Calu3 (cell line): ENCODE measurements at regions not wholly inside any gene's neighbourhood (a gene's known extent, or its start where the extent isn't known, plus 50 kb on each side); places are given as distances from the start of the nearest gene placed in this dataset.

ENCODE experiments used
- BruUV-seq: library from RNA; stranded (reverse); fragments of 400-500 nt; replicated peaks from 2 replicates; lab custom pipeline; 2021; lab: Mats Ljungman, UMichigan
- CTCF ChIA-PET: fragments of 300-600 bp; sonication (Branson Sonifier 250); formaldehyde crosslinking; loops from one replicate; lab custom pipeline; 2022; ENCODE audit warnings: antibody characterized with exemption; lab: Charles Lee
- DNase-seq: peaks from one replicate; pipeline ENCODE4 v3.0.0; 2022
- H3K27ac Mint-ChIP-seq: one replicate; pipeline ENCODE4 v1.8.0; 2022; ENCODE audit warnings: mixed read lengths; ENCODE audit not compliant: unreplicated experiment
- H3K27me3 Mint-ChIP-seq: one replicate; pipeline ENCODE4 v1.8.0; 2022; ENCODE audit warnings: mixed read lengths; ENCODE audit not compliant: unreplicated experiment
- H3K36me3 Mint-ChIP-seq: one replicate; pipeline ENCODE4 v1.8.0; 2022; ENCODE audit warnings: mild to moderate bottlenecking, moderate library complexity, mixed read lengths; ENCODE audit not compliant: insufficient read depth, unreplicated experiment
- H3K4me1 Mint-ChIP-seq: one replicate; pipeline ENCODE4 v1.8.0; 2022; ENCODE audit warnings: mild to moderate bottlenecking, low read depth, mixed read lengths; ENCODE audit not compliant: unreplicated experiment
- H3K4me3 Mint-ChIP-seq: one replicate; pipeline ENCODE4 v1.8.0; 2022; ENCODE audit warnings: mild to moderate bottlenecking, low read depth, moderate library complexity, mixed read lengths; ENCODE audit not compliant: unreplicated experiment
- H3K9me3 Mint-ChIP-seq: one replicate; pipeline ENCODE4 v1.8.0; 2022; ENCODE audit warnings: low read depth, mixed read lengths; ENCODE audit not compliant: unreplicated experiment
- intact Hi-C: fragments of 100-400 bp; cut with micrococcal nuclease; formaldehyde crosslinking; loops from one replicate; pipeline ENCODE4 v1.10.0; 2022; ENCODE audit not compliant: unreplicated experiment
- TF ChIP-seq, protein P1 (sequence below): fragments of 200-600 bp; IDR thresholded peaks from one replicate; pipeline ENCODE4 v1.8.0; 2022; ENCODE audit warnings: antibody characterized with exemption; ENCODE audit not compliant: unreplicated experiment

- CTCF ChIA-PET: no interaction called here
Observed at GRCh38 chr7:42614636-42615035, 297.2 kb downstream of the C7orf25 start.

DNA sequence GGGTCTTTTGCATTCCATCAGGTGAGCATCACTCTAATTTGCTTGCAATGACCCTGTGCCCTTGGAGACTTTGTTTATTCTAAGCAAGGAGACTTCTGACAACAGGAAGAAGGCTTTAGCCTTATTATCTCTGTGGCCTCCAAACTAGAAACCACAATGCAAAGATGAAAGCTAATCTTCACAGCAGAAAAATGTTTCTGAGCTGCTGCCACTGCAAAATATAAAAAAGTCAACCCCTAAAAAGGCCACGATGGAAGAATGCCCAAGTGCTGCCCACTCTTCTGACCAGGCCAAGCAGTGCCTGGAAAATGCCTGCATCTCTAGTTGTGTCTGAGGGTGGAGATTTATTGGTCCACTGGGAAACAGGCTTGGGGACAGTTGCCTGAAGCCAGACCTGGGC is 299.9 kb downstream of the C7orf25 start:
- Mint-ChIP-seq H3K36me3 (no peaks in the 10 kb centered on the region), H3K4me1 (no peaks in the 10 kb centered on the region), H3K4me3 (no peak overlapping the region), H3K27me3 (no peaks in the 10 kb centered on the region), H3K27ac (no peak overlapping the region), H3K9me3 (peaks cover 11% of the 10 kb centered on the region)
- intact Hi-C loops: no loop called here
- DNase-seq: no peak
- TF ChIP-seq, protein P1, sequence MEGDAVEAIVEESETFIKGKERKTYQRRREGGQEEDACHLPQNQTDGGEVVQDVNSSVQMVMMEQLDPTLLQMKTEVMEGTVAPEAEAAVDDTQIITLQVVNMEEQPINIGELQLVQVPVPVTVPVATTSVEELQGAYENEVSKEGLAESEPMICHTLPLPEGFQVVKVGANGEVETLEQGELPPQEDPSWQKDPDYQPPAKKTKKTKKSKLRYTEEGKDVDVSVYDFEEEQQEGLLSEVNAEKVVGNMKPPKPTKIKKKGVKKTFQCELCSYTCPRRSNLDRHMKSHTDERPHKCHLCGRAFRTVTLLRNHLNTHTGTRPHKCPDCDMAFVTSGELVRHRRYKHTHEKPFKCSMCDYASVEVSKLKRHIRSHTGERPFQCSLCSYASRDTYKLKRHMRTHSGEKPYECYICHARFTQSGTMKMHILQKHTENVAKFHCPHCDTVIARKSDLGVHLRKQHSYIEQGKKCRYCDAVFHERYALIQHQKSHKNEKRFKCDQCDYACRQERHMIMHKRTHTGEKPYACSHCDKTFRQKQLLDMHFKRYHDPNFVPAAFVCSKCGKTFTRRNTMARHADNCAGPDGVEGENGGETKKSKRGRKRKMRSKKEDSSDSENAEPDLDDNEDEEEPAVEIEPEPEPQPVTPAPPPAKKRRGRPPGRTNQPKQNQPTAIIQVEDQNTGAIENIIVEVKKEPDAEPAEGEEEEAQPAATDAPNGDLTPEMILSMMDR: no peak
- CTCF ChIA-PET: no interaction called here
- no TSS peak for BruUV-seq

More at GRCh38 chr7:42614636-42615035, 297.2 kb downstream of the C7orf25 start:
- TF ChIP-seq, protein P1: no peak
- Mint-ChIP-seq H3K4me3 (no peak overlapping the region), H3K27ac (no peak overlapping the region), H3K9me3 (peaks cover 4% of the 10 kb centered on the region), H3K27me3 (no peaks in the 10 kb centered on the region), H3K4me1 (no peaks in the 10 kb centered on the region), H3K36me3 (no peaks in the 10 kb centered on the region)
- BruUV-seq: no TSS peak
- intact Hi-C loops: no loop called here
- DNase-seq: no peak

GRCh38 chr7:42611289-42611928 is 300.5 kb downstream of the C7orf25 start:
- no peak overlapping the region for H3K4me3 Mint-ChIP-seq
- H3K27ac Mint-ChIP-seq: no peak overlapping the region
- CTCF ChIA-PET: no interaction called here
- no peaks in the 10 kb centered on the region for H3K27me3 Mint-ChIP-seq
- peaks cover 7% of the 10 kb centered on the region for H3K9me3 Mint-ChIP-seq
- BruUV-seq: no TSS peak
- DNase-seq: no peak
- intact Hi-C loops: no loop called here
- TF ChIP-seq, protein P1: no peak
- no peaks in the 10 kb centered on the region for H3K36me3 Mint-ChIP-seq
- H3K4me1 Mint-ChIP-seq: no peaks in the 10 kb centered on the region

GRCh38 chr7:42606193-42606905 is 305.5 kb downstream of the C7orf25 start:
- TF ChIP-seq, protein P1: no peak
- CTCF ChIA-PET: no interaction called here
- Mint-ChIP-seq H3K27me3 (no peaks in the 10 kb centered on the region), H3K4me1 (no peaks in the 10 kb centered on the region), H3K4me3 (no peak overlapping the region), H3K27ac (no peak overlapping the region), H3K9me3 (peaks cover 9% of the 10 kb centered on the region), H3K36me3 (no peaks in the 10 kb centered on the region)
- no TSS peak for BruUV-seq
- no peak for DNase-seq
- intact Hi-C loops: no loop called here
